Liver (tissue), 8 donors: ENCODE measurements at regions not wholly inside any gene's neighbourhood (a gene's known extent, or its start where the extent isn't known, plus 50 kb on each side); places are given as distances from the start of the nearest gene placed in this dataset.

Experiments
- DNase-seq: peaks from one replicate; pipeline ENCODE4 v3.0.0-alpha.2; 2017; ENCODE audit warnings: low spot score
- H3K27ac ChIP-seq, 2 donors: one replicate each; pipeline ENCODE4 v1.7.0; 2013; ENCODE audit warnings: inconsistent platforms in 2 of 2, low read length in 2 of 2, control low read depth in 1 of 2, low read depth in 1 of 2, mild to moderate bottlenecking in 1 of 2
- H3K27me3 ChIP-seq, 4 donors: one replicate each; pipeline versions ENCODE4 v1.6.1 to v1.7.0; 2013; ENCODE audit warnings: low read length in 3 of 4, inconsistent platforms in 1 of 4, mild to moderate bottlenecking in 1 of 4, moderate library complexity in 1 of 4; ENCODE audit not compliant: control insufficient read depth in 4 of 4, insufficient read depth in 4 of 4
- H3K36me3 ChIP-seq, 4 donors: one replicate each; pipeline versions ENCODE4 v1.6.1 to v1.7.0; 2013; ENCODE audit warnings: low read length in 3 of 4, mild to moderate bottlenecking in 3 of 4, low read depth in 1 of 4, moderate library complexity in 1 of 4; ENCODE audit not compliant: control insufficient read depth in 4 of 4, insufficient read depth in 3 of 4
- H3K4me1 ChIP-seq, 4 donors: one replicate each; pipeline versions ENCODE4 v1.6.1 to v1.7.0; 2013; ENCODE audit warnings: low read length in 3 of 4, mild to moderate bottlenecking in 3 of 4, moderate library complexity in 1 of 4; ENCODE audit not compliant: control insufficient read depth in 4 of 4, insufficient read depth in 4 of 4
- H3K4me3 ChIP-seq, 3 donors: one replicate each; pipeline versions ENCODE4 v1.6.1 to v1.7.0; 2013; ENCODE audit warnings: low read length in 3 of 3, control low read depth in 1 of 3, low read depth in 1 of 3, mild to moderate bottlenecking in 1 of 3
- H3K9ac ChIP-seq, 2 donors: one replicate each; pipeline ENCODE4 v1.7.0; 2013; ENCODE audit warnings: low read length in 2 of 2, mild to moderate bottlenecking in 2 of 2, moderate library complexity in 2 of 2, control low read depth in 1 of 2, low read depth in 1 of 2
- H3K9me3 ChIP-seq, 4 donors: one replicate each; pipeline versions ENCODE4 v1.6.1 to v1.7.0; 2013; ENCODE audit warnings: low read length in 3 of 4; ENCODE audit not compliant: control insufficient read depth in 4 of 4
- EGR1 ChIP-seq, 2 donors: IDR thresholded peaks; 2 replicates each; pipeline ENCODE4 v1.6.1; 2016 to 2018; ENCODE audit warnings: antibody characterized with exemption in 2 of 2, low read depth in 2 of 2
- FOXA1 ChIP-seq: IDR thresholded peaks from 2 replicates; pipeline ENCODE4 v1.6.1; 2016; ENCODE audit warnings: antibody characterized with exemption
- FOXA2 ChIP-seq: IDR thresholded peaks from 2 replicates; pipeline ENCODE4 v1.6.1; 2016; ENCODE audit warnings: antibody characterized with exemption
- GABPA ChIP-seq, 2 donors: IDR thresholded peaks in 1 of 2; conservative IDR thresholded peaks in 1 of 2; 2 replicates each; pipeline ENCODE4 v1.6.1; 2016; ENCODE audit warnings: antibody characterized with exemption in 2 of 2, mild to moderate bottlenecking in 1 of 2, moderate library complexity in 1 of 2
- HNF4A ChIP-seq, 2 donors: conservative IDR thresholded peaks; 2 replicates each; pipeline ENCODE4 v1.6.1; 2016; ENCODE audit warnings: antibody characterized with exemption in 2 of 2, mild to moderate bottlenecking in 2 of 2
- MAX ChIP-seq: IDR thresholded peaks from 2 replicates; pipeline ENCODE4 v1.6.1; 2016; ENCODE audit warnings: antibody characterized with exemption
- NR2F2 ChIP-seq: IDR thresholded peaks from 2 replicates; pipeline ENCODE4 v1.6.1; 2016; ENCODE audit warnings: antibody characterized with exemption
- RAD21 ChIP-seq, 2 donors: IDR thresholded peaks; 2 replicates each; pipeline ENCODE4 v1.6.1; 2016; ENCODE audit warnings: antibody characterized with exemption in 2 of 2, mild to moderate bottlenecking in 2 of 2
- RXRA ChIP-seq, 2 donors: IDR thresholded peaks; 2 replicates each; pipeline ENCODE4 v1.6.1; 2017 to 2018; ENCODE audit warnings: antibody characterized with exemption in 2 of 2, mild to moderate bottlenecking in 1 of 2
- SP1 ChIP-seq: IDR thresholded peaks from 2 replicates; pipeline ENCODE4 v1.6.1; 2018; ENCODE audit warnings: antibody characterized with exemption, mild to moderate bottlenecking
- TAF1 ChIP-seq: conservative IDR thresholded peaks from 2 replicates; pipeline ENCODE4 v1.6.1; 2016; ENCODE audit warnings: antibody characterized with exemption, mild to moderate bottlenecking
- WGBS: extraction: QIAGEN DNeasy Blood & Tissue Kit; methylation state at CpG from one replicate; pipeline ENCODE4 v1.1.7; 2013; 5-methylcytosine and 5-hydroxymethylcytosine counted together
- TF ChIP-seq, protein P1 (sequence below): IDR thresholded peaks from 2 replicates; pipeline ENCODE4 v1.6.1; 2016; ENCODE audit warnings: antibody characterized with exemption, mild to moderate bottlenecking
- TF ChIP-seq, protein P2 (sequence below): fragments of 150-350 bp; IDR thresholded peaks from 2 replicates; pipeline ENCODE4 v1.5.1; 2017; ENCODE audit warnings: improper control_type of control experiment, low read depth, low read length; ENCODE audit not compliant: missing input control
- TF ChIP-seq, protein P3 (sequence below): IDR thresholded peaks from 2 replicates; pipeline ENCODE4 v1.6.1; 2016; ENCODE audit warnings: antibody characterized with exemption
- donor health status: healthy.
- donor health status: healthy.
- donor health status: healthy.
- donor health status: healthy.
- donor health status: healthy.

DNA sequence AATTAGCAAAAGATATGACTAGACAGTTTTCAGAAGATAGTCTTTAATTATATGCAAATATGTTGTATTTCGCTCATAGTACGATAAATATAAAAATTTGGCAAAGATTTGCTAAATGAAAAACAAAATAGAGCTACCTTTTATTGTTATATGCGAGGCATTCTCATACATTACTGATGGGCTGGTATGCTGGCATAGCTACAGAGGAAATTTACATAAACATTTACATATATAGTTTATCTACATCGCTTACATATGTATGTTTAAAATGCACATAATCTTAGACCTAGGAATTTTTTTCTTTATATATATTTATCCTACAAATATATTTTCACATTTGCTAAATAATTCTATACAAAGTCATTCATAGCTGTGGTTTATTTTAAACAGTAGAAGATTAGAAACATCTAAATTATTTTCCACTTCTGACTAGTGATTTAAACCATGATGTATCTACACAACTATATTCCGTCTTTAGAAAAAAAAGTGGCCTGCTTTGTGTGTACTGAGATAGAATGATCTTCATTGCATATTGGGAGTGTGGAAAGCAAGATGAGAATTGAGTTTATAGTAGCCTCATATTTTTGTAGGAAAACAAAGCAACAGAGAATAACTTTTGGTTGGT lies 1345.0 kb upstream of the SLC10A2 start:
- no peaks in the 10 kb centered on the region for H3K9me3 ChIP-seq
- TF ChIP-seq FOXA1 (no peak), SP1 (no peak), HNF4A (conservative IDR thresholded peaks at IDR 0.05) (no peak), GABPA (IDR thresholded peaks at IDR 0.05 in 1 of 2, conservative IDR thresholded peaks at IDR 0.05 in 1 of 2) (no peak), MAX (no peak), EGR1 (IDR thresholded peaks at IDR 0.05; ENCODE audit: low read depth in 2 of 2) (no peak), NR2F2 (no peak), FOXA2 (no peak), RAD21 (IDR thresholded peaks at IDR 0.05) (no peak), RXRA (IDR thresholded peaks at IDR 0.05) (no peak), TAF1 (no peak)
- TF ChIP-seq, protein P1, sequence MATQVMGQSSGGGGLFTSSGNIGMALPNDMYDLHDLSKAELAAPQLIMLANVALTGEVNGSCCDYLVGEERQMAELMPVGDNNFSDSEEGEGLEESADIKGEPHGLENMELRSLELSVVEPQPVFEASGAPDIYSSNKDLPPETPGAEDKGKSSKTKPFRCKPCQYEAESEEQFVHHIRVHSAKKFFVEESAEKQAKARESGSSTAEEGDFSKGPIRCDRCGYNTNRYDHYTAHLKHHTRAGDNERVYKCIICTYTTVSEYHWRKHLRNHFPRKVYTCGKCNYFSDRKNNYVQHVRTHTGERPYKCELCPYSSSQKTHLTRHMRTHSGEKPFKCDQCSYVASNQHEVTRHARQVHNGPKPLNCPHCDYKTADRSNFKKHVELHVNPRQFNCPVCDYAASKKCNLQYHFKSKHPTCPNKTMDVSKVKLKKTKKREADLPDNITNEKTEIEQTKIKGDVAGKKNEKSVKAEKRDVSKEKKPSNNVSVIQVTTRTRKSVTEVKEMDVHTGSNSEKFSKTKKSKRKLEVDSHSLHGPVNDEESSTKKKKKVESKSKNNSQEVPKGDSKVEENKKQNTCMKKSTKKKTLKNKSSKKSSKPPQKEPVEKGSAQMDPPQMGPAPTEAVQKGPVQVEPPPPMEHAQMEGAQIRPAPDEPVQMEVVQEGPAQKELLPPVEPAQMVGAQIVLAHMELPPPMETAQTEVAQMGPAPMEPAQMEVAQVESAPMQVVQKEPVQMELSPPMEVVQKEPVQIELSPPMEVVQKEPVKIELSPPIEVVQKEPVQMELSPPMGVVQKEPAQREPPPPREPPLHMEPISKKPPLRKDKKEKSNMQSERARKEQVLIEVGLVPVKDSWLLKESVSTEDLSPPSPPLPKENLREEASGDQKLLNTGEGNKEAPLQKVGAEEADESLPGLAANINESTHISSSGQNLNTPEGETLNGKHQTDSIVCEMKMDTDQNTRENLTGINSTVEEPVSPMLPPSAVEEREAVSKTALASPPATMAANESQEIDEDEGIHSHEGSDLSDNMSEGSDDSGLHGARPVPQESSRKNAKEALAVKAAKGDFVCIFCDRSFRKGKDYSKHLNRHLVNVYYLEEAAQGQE, result no peak
- TF ChIP-seq, protein P2, sequence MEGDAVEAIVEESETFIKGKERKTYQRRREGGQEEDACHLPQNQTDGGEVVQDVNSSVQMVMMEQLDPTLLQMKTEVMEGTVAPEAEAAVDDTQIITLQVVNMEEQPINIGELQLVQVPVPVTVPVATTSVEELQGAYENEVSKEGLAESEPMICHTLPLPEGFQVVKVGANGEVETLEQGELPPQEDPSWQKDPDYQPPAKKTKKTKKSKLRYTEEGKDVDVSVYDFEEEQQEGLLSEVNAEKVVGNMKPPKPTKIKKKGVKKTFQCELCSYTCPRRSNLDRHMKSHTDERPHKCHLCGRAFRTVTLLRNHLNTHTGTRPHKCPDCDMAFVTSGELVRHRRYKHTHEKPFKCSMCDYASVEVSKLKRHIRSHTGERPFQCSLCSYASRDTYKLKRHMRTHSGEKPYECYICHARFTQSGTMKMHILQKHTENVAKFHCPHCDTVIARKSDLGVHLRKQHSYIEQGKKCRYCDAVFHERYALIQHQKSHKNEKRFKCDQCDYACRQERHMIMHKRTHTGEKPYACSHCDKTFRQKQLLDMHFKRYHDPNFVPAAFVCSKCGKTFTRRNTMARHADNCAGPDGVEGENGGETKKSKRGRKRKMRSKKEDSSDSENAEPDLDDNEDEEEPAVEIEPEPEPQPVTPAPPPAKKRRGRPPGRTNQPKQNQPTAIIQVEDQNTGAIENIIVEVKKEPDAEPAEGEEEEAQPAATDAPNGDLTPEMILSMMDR, result no peak
- TF ChIP-seq, protein P3, sequence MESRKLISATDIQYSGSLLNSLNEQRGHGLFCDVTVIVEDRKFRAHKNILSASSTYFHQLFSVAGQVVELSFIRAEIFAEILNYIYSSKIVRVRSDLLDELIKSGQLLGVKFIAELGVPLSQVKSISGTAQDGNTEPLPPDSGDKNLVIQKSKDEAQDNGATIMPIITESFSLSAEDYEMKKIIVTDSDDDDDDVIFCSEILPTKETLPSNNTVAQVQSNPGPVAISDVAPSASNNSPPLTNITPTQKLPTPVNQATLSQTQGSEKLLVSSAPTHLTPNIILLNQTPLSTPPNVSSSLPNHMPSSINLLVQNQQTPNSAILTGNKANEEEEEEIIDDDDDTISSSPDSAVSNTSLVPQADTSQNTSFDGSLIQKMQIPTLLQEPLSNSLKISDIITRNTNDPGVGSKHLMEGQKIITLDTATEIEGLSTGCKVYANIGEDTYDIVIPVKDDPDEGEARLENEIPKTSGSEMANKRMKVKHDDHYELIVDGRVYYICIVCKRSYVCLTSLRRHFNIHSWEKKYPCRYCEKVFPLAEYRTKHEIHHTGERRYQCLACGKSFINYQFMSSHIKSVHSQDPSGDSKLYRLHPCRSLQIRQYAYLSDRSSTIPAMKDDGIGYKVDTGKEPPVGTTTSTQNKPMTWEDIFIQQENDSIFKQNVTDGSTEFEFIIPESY, result no peak

DNA sequence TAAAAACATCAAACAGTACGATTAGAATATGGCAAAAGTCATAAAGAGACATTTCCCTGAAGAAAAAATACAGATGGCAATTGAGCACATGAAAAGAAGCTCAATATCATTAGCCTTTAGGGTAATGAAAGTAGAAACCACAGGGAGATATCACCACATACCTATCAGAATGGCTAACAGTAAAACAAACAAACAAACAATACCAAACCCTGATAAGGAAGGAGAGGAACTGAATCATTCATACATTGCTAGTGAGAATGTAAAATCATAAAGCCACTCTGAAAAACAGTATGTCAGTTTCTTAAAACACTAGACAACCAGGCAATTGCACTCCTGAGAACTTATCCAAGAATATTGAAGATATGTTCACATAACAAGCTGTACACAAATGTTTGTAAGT lies 1342.5 kb upstream of the SLC10A2 start:
- 43% methylated on average over 1 of the region's 1 CpG for WGBS
- no peaks in the 10 kb centered on the region for H3K27me3 ChIP-seq

More for the DNA sequence above, 1345.0 kb upstream of the SLC10A2 start:
- H3K9ac ChIP-seq, result no peak overlapping the region
- H3K27ac ChIP-seq, result no peak overlapping the region
- no peaks in the 10 kb centered on the region for H3K27me3 ChIP-seq
- no peaks in the 10 kb centered on the region for H3K4me1 ChIP-seq
- H3K4me3 ChIP-seq, result no peak overlapping the region
- DNase-seq, result no peak
- no peaks in the 10 kb centered on the region for H3K36me3 ChIP-seq
- 72% methylated on average over 5 of the region's 5 CpGs for WGBS

More for the DNA sequence above, 1342.5 kb upstream of the SLC10A2 start:
- no peak for DNase-seq
- no peak overlapping the region for H3K9ac ChIP-seq
- H3K27ac ChIP-seq, result no peak overlapping the region
- TF ChIP-seq NR2F2, result no peak
- TF ChIP-seq FOXA2, result no peak
- no peak for TF ChIP-seq TAF1
- no peak overlapping the region for H3K4me3 ChIP-seq
- H3K9me3 ChIP-seq, result no peaks in the 10 kb centered on the region
- no peaks in the 10 kb centered on the region for H3K4me1 ChIP-seq
- H3K36me3 ChIP-seq, result no peaks in the 10 kb centered on the region
